ENCODE measurements at regions not wholly inside any gene's neighbourhood (a gene's known extent, or its start where the extent isn't known, plus 50 kb on each side); places are given as distances from the start of the nearest gene placed in this dataset.
A peak's percentile ranks its signal among the peaks of the same experiment; 100 is the strongest.
"Not testable (repeated sequence)": the region's sequence is repeated elsewhere in the genome, so short reads cannot be mapped to it uniquely, and the experiment has no call there.

DNA sequence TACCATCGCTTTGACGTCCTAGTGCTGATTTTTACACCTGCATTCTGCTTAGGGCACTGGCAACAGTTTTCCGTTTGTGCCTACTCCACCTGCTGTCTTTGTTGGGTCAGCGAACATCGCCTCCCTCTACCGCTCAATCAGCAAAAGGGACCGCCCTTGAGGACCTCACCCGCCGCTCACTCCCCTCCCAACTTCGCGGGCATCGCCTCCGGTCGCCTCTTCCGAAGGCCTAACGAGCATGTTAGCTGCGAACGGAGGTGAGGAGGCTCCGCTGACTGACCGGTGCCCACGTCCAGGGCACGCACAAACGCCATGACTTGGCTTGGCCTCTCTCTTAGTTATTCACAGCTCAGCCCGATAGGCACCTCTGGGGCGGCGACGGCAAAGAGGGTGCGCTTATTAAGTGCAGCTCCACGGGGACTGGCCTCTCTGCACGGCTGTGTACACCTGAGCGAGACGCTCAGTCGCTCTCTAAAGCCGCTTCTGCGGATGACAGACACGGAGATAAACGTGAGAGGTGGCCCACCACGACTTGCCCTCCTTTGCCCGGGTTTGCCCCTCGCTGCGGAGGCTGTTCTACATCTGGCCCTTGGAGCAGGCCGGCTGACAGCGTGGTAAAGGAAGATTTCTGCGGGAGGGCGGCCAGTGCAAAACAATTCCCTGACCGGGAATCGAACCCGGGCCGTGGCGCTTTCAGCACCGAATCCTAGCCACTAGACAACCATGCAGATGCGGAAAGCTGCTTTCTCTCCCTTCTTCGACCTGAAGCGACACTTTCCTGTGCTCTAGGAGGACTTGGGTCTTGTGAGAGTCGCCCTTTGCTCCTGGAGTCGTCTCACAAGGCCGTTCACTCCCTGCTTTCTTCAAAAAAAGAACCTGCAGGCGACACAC is 81.6 kb upstream of the FCGR1A start:
- DNase-seq = not testable (repeated sequence)

- peak in 2 of 4 experiments; percentile 9 to 37 for DNase-seq
These were observed 74.2 kb upstream of the FCGR1A start for GRCh38 chr1:149708192-149708853.

DNA sequence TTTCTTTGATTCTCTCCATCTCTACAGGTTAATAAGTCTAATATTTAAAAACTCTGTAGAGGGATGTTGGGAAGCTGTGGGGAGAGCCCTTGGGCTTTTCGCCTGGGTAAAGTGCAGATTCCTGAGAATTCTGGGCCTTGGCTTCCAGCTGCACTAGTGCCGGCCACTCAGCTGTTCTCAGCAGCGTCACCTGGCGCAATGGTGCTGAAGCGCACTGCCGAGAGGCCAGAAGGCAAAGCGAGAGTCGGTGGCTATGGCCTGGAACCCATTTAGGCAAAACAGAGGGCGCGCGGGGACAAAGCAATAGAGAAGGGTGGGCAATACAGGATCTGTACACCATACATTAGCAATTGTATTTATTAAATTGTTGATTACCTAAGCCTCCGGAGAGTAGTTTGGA is 70.8 kb upstream of the FCGR1A start:
- not testable (repeated sequence) for DNase-seq

DNA sequence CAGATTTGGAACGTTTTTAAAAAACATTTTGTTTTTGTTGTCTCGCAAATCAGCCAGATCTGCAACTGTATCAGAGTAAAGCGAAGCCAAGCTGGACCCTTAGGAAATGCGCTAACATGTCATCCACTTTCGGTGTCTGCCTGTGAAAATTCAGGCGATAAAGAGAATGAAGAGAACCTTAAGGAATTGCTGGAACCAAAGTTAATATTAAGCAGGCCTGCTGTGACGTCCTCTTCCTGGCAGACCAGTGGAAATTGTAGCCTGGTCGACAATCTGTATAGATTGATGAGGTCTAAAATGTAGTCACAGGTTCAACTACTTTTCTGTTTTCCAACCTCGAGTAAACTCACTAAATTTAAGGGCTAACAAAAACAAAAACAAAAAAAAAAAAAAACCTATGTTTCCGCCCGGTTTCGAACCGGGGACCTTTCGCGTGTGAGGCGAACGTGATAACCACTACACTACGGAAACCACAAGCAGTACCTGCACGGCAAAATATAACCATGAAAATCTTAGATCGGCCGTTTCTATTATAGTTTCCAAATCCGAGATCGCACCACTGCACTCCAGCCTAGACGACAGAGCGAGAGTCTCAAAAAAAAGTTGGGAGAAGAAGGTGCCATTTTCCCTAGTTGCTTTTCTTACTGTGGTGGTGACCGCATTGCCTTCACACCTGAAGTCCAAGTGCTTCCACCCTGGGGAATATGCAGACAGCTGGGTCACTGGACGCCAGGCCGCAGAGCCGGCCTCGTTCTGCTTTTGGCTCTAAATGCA is 70.2 kb upstream of the FCGR1A start:
- DNase-seq = peak in 1 of 4 experiments; percentile 16

GRCh38 chr1:149713513-149713912 is 69.0 kb upstream of the FCGR1A start:
- not testable (repeated sequence) for DNase-seq

DNA sequence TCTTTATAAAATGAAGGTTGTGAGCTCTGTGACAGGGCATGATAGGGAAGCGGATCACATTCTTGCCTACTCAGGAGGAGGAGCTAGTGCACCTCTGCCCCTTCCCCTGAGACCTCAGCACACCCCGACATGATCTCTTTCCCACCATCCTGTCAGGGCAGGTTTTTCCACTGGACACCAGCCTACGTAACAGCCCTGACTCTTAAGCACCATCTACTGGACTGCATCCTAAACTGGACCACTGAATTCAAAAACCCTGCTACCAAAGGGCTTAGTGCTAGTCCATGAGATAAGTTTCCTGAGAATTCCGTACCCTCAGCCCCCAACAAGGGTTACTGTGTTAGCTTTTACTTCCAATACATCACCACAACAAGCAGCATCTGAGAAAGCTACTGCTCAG is 68.5 kb upstream of the FCGR1A start:
- not testable (repeated sequence) for DNase-seq

GRCh38 chr1:149724618-149725302 is 57.7 kb upstream of the FCGR1A start:
- not testable (repeated sequence) for DNase-seq

GRCh38 chr1:149726688-149727087 is 55.8 kb upstream of the FCGR1A start:
- DNase-seq = not testable (repeated sequence)

DNA sequence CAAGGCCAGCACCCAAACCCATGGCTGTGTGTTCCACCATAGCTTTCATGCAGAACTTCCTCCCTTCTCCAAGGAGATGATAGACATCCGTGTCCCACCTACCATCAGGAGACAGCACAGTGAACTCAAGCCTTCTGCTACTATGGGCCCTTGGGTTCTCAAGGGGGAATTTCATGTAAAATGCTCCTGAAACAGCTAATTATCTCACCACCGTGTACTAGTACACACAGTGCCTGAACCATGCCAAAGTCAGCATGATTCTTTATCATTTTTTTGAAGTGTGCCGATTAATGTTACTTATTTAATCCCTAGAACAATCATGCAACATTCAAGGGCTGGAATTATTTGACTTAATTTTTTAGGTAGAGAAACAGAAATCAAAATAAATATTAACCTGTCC is 53.9 kb upstream of the FCGR1A start:
- DNase-seq = not testable (repeated sequence)
